PC-9 (cell line): ENCODE measurements at regions not wholly inside any gene's neighbourhood (a gene's known extent, or its start where the extent isn't known, plus 50 kb on each side); places are given as distances from the start of the nearest gene placed in this dataset.

ENCODE experiments used
- BruUV-seq: library from RNA; stranded (reverse); fragments of 400-500 nt; replicated peaks from 2 replicates; lab custom pipeline; 2021; lab: Mats Ljungman, UMichigan
- CTCF ChIA-PET: fragments of 300-600 bp; sonication (Branson Sonifier 250); formaldehyde crosslinking; loops from one replicate; lab custom pipeline; 2022; ENCODE audit warnings: antibody characterized with exemption; lab: Charles Lee
- POLR2A ChIA-PET: fragments of 300-600 bp; sonication (Branson Sonifier 250); formaldehyde crosslinking; loops from one replicate; lab custom pipeline; 2022; ENCODE audit warnings: antibody characterized with exemption; ENCODE audit not compliant: unreplicated experiment; lab: Charles Lee
- DNase-seq, 2 experiments: peaks; one replicate each; pipeline versions ENCODE4 v3.0.0 to v3.0.0-alpha.2; 2015 to 2022; ENCODE audit warnings: mixed read lengths in 1 of 2
- H2AFZ ChIP-seq: fragments of 200-600 bp; sonication (generic); 2 replicates; pipeline ENCODE4 v1.8.1; 2017; ENCODE audit warnings: antibody characterized with exemption
- H3F3A ChIP-seq: fragments of 200-600 bp; sonication (generic); 2 replicates; pipeline ENCODE4 v1.8.1; 2017; ENCODE audit warnings: antibody characterized with exemption, mild to moderate bottlenecking, low read depth; ENCODE audit not compliant: insufficient read depth
- H3K27ac ChIP-seq: fragments of 200-600 bp; sonication (generic); 2 replicates; pipeline ENCODE4 v1.6.1; 2016; ENCODE audit warnings: mixed run types
- H3K27me3 ChIP-seq: fragments of 200-600 bp; sonication (generic); 2 replicates; pipeline ENCODE4 v1.6.1; 2016; ENCODE audit warnings: low read depth, mixed run types; ENCODE audit not compliant: insufficient read depth
- H3K36me3 ChIP-seq: fragments of 200-600 bp; sonication (generic); 2 replicates; pipeline ENCODE4 v1.6.1; 2016; ENCODE audit warnings: low read depth, mixed run types
- H3K4me1 ChIP-seq: fragments of 200-600 bp; sonication (generic); replicated peaks from 2 replicates; pipeline ENCODE4 v1.6.1; 2016; ENCODE audit warnings: mixed run types; ENCODE audit not compliant: insufficient read depth
- H3K4me2 ChIP-seq: fragments of 200-600 bp; sonication (generic); 2 replicates; pipeline ENCODE4 v1.6.1; 2017; ENCODE audit warnings: mixed run types
- H3K4me3 ChIP-seq: fragments of 200-600 bp; sonication (generic); 2 replicates; pipeline ENCODE4 v1.6.1; 2016; ENCODE audit warnings: mixed run types
- H3K79me2 ChIP-seq: fragments of 200-600 bp; sonication (generic); 2 replicates; pipeline ENCODE4 v1.6.1; 2017; ENCODE audit warnings: low read depth, mixed run types
- H3K9me2 ChIP-seq: fragments of 200-600 bp; sonication (generic); 2 replicates; pipeline ENCODE4 v1.8.1; 2017; ENCODE audit warnings: mild to moderate bottlenecking; ENCODE audit not compliant: insufficient read depth
- H3K9me3 ChIP-seq: fragments of 200-600 bp; sonication (generic); 2 replicates; pipeline ENCODE4 v1.8.1; 2016; ENCODE audit warnings: low read depth; ENCODE audit not compliant: insufficient read depth
- H4K20me1 ChIP-seq: fragments of 200-600 bp; sonication (generic); 2 replicates; pipeline ENCODE4 v1.8.1; 2017; ENCODE audit not compliant: insufficient read depth
- EZH2 ChIP-seq: fragments of 200-600 bp; sonication (generic); IDR thresholded peaks from 2 replicates; pipeline ENCODE4 v1.8.0; 2017; ENCODE audit warnings: antibody characterized with exemption, low read depth
- intact Hi-C: fragments of 100-400 bp; cut with micrococcal nuclease; formaldehyde crosslinking; loops from one replicate; pipeline ENCODE4 v1.10.0; 2022; ENCODE audit not compliant: unreplicated experiment
- TF ChIP-seq, protein P1 (sequence below): fragments of 200-600 bp; sonication (generic); conservative IDR thresholded peaks from 2 replicates; pipeline ENCODE4 v1.6.1; 2017; ENCODE audit warnings: mixed run types, antibody characterized with exemption, mild to moderate bottlenecking, moderate library complexity

DNA sequence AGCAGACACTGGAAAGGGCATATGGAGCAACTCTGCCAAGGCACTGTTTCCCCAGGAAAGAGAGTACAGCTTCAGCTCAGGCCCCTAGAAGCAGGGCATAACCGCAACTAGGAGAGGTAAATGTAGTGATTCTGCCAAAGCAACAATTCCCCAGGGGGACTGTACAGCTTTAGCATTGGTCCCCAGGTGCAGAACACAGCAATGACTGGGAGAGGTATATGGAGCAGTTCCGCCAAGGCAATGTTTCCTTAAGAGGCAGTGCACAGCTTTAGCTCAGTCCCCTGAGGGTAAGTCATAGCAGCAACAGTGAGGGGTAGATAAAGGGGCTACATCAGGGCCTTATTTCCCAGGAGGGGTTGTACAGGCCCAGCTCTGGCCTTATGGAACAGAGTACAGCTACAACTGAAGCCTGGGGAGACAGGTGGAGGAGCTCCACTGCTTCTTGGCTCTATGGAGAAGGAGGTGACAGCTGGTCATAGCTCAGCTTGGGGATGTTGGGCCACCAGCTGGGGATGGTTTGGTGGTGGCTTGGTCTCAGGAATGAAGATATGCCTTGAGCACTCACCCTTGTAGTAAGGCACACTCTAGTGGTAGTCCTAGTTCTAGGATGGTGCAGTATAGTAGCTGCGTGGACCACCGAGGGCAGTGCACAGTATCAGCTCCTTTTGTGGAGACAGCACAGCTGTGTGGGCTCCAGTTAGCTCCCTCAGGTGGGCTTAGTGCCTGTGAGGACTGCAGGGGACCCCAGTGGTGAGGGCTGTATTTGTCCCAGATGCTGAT lies 582.7 kb downstream of the PTPRC start:
- no peaks in the 10 kb centered on the region for H3K9me2 ChIP-seq
- no peak overlapping the region for H3K4me2 ChIP-seq
- H3K9me3 ChIP-seq: 0 out of 2 replicates have a peak, but pooled peaks cover 5% of the 10 kb centered on the region
- no peak overlapping the region for H3K27ac ChIP-seq
- no peak overlapping the region for H2AFZ ChIP-seq
- no TSS peak for BruUV-seq
- H3K4me1 ChIP-seq: no peaks in the 10 kb centered on the region
- ChIA-PET CTCF (no interaction called here), POLR2A (no interaction called here)
- no peaks in the 10 kb centered on the region for H4K20me1 ChIP-seq
- DNase-seq: no peak
- no peaks in the 10 kb centered on the region for H3F3A ChIP-seq
- H3K36me3 ChIP-seq: no peaks in the 10 kb centered on the region
- intact Hi-C loops: no loop called here
- no peaks in the 10 kb centered on the region for H3K79me2 ChIP-seq
- no peak overlapping the region for H3K4me3 ChIP-seq
- no peaks in the 10 kb centered on the region for H3K27me3 ChIP-seq
- TF ChIP-seq, protein P1, sequence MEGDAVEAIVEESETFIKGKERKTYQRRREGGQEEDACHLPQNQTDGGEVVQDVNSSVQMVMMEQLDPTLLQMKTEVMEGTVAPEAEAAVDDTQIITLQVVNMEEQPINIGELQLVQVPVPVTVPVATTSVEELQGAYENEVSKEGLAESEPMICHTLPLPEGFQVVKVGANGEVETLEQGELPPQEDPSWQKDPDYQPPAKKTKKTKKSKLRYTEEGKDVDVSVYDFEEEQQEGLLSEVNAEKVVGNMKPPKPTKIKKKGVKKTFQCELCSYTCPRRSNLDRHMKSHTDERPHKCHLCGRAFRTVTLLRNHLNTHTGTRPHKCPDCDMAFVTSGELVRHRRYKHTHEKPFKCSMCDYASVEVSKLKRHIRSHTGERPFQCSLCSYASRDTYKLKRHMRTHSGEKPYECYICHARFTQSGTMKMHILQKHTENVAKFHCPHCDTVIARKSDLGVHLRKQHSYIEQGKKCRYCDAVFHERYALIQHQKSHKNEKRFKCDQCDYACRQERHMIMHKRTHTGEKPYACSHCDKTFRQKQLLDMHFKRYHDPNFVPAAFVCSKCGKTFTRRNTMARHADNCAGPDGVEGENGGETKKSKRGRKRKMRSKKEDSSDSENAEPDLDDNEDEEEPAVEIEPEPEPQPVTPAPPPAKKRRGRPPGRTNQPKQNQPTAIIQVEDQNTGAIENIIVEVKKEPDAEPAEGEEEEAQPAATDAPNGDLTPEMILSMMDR: no peak
- TF ChIP-seq EZH2: no peak

- H3K27me3 ChIP-seq: no peaks in the 10 kb centered on the region
- POLR2A ChIA-PET: interaction anchor here (0.6 kb wide), 1 partner anchor 329 kb away, joined by 3 read pairs; no protein-coding TSS in a partner anchor
- H3K27ac ChIP-seq: no peak overlapping the region
- no peaks in the 10 kb centered on the region for H3K79me2 ChIP-seq
- no peaks in the 10 kb centered on the region for H3K4me1 ChIP-seq
- no peaks in the 10 kb centered on the region for H3K9me2 ChIP-seq
- TF ChIP-seq, protein P1: no peak
- TF ChIP-seq EZH2: no peak
- H4K20me1 ChIP-seq: no peaks in the 10 kb centered on the region
- 0 out of 2 replicates have a peak, but pooled peaks cover 5% of the 10 kb centered on the region for H3K9me3 ChIP-seq
- H2AFZ ChIP-seq: no peak overlapping the region
- no TSS peak for BruUV-seq
- H3K36me3 ChIP-seq: no peaks in the 10 kb centered on the region
- H3K4me3 ChIP-seq: no peak overlapping the region
- no peak overlapping the region for H3K4me2 ChIP-seq
- H3F3A ChIP-seq: no peaks in the 10 kb centered on the region
- CTCF ChIA-PET: no interaction called here
- intact Hi-C loops: no loop called here
- DNase-seq: no peak
Measured at GRCh38 chr1:199223936-199224335, 585.1 kb downstream of the PTPRC start.

- Histone ChIP-seq H2AFZ (peak overlapping the region; percentile 53; the same call in 1 of the 2 replicates), H3K36me3 (no peaks in the 10 kb centered on the region), H4K20me1 (no peaks in the 10 kb centered on the region), H3K4me3 (no peak overlapping the region), H3K9me2 (no peaks in the 10 kb centered on the region), H3K4me1 (no peaks in the 10 kb centered on the region), H3K4me2 (no peak overlapping the region), H3K27me3 (no peaks in the 10 kb centered on the region), H3K27ac (no peak overlapping the region), H3F3A (no peaks in the 10 kb centered on the region), H3K79me2 (no peaks in the 10 kb centered on the region), H3K9me3 (0 out of 2 replicates have a peak, but pooled peaks cover 5% of the 10 kb centered on the region)
- CTCF ChIA-PET: no interaction called here
- intact Hi-C loops: no loop called here
- TF ChIP-seq, protein P1: no peak
- no peak for TF ChIP-seq EZH2
- POLR2A ChIA-PET: no interaction called here
- no peak for DNase-seq
- BruUV-seq: no TSS peak
Measured at GRCh38 chr1:199226163-199226562, 587.3 kb downstream of the PTPRC start.
